Spleen (tissue), 7 donors: ENCODE measurements at regions not wholly inside any gene's neighbourhood (a gene's known extent, or its start where the extent isn't known, plus 50 kb on each side); places are given as distances from the start of the nearest gene placed in this dataset.

Source experiments
- CTCF ChIP-seq, 11 experiments: fragments of 200-600 bp in 7 of 11; fragments of 450-650 bp in 4 of 11; sonication (generic) in 4 of 11; IDR thresholded peaks in 8 of 11; conservative IDR thresholded peaks in 3 of 11; 1 replicate in 7 of 11; 2 replicates in 4 of 11; pipeline versions ENCODE4 v1.4.0 to v1.8.0; 2016 to 2021; ENCODE audit warnings: antibody characterized with exemption in 11 of 11, inconsistent platforms in 4 of 11, mild to moderate bottlenecking in 1 of 11
- POLR2AphosphoS5 ChIP-seq, 3 donors: sonication (generic); formaldehyde crosslinking; IDR thresholded peaks; one replicate each; pipeline ENCODE4 v1.5.1; 2017; ENCODE audit warnings: antibody characterized with exemption in 3 of 3
- donor health status: DM: no; HTN: no; CAD: no; lungs with moderate emphysema.
- donor health status: DM: no; HTN: no; CAD: no.
- donor health status: DM: no; HTN: no; CAD: no.

DNA sequence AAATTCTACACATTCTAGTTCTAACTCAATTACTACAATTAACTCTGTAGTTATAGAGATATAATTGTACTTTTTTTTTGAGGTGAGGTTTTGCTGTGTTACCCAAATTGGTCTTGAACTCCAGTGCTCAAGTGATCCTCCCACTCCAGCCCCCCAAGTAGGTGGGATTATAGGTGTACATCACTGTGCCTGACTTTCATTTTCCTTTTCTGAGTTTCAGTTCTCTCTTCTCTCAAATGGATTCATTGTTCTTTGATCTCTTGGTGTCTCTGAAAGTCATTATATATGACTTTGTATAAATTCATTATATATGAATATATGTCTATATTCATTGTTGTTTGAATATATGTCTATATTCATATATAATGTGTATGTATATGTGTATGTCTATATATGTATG lies 74.0 kb upstream of the GALNT2 start:
- TF ChIP-seq CTCF (IDR thresholded peaks at IDR 0.05 in 8 of 11, conservative IDR thresholded peaks at IDR 0.05 in 3 of 11) (no peak), POLR2AphosphoS5 (IDR thresholded peaks at IDR 0.05) (no peak)
